Panc1 (cell line): ENCODE measurements at regions not wholly inside any gene's neighbourhood (a gene's known extent, or its start where the extent isn't known, plus 50 kb on each side); places are given as distances from the start of the nearest gene placed in this dataset.

Source experiments
- ATAC-seq: fragments of 200-7000 bp; cut with Tn5 transposase; 2 replicates; pipeline ENCODE4 v1.9.1; 2020; ENCODE audit warnings: mild to moderate bottlenecking, moderate library complexity
- BruUV-seq: library from RNA; stranded (reverse); fragments of 400-500 nt; replicated peaks from 2 replicates; lab custom pipeline; 2021; lab: Mats Ljungman, UMichigan
- CTCF ChIA-PET: fragments of 300-600 bp; sonication (Branson Sonifier 250); formaldehyde crosslinking; loops from one replicate; lab custom pipeline; 2022; ENCODE audit warnings: antibody characterized with exemption; lab: Charles Lee
- POLR2A ChIA-PET: fragments of 300-600 bp; sonication (Branson Sonifier 250); formaldehyde crosslinking; loops from one replicate; lab custom pipeline; 2022; ENCODE audit warnings: antibody characterized with exemption; lab: Charles Lee
- DNase-seq: peaks from one replicate; pipeline ENCODE4 v3.0.0-alpha.2; 2010; ENCODE audit warnings: low read depth, low spot score
- H3K27ac ChIP-seq: 2 replicates; pipeline ENCODE4 v1.5.1; 2011; ENCODE audit warnings: mild to moderate bottlenecking, low read length, inconsistent platforms
- H3K27me3 ChIP-seq: fragments of 200-500 bp; sonication (Bioruptor generic); 2 replicates; pipeline ENCODE4 v1.6.0; 2014; ENCODE audit warnings: low read length, inconsistent platforms; ENCODE audit not compliant: control insufficient read depth, insufficient read depth
- H3K36me3 ChIP-seq: fragments of 200-500 bp; sonication (Bioruptor generic); 2 replicates; pipeline ENCODE4 v1.5.1; 2014; ENCODE audit warnings: inconsistent platforms, mild to moderate bottlenecking, low read length, moderate library complexity; ENCODE audit not compliant: control insufficient read depth, insufficient read depth
- H3K4me1 ChIP-seq: 2 replicates; pipeline ENCODE4 v1.5.1; 2011; ENCODE audit warnings: inconsistent platforms, mild to moderate bottlenecking, low read length, moderate library complexity; ENCODE audit not compliant: control insufficient read depth, insufficient read depth
- H3K4me3 ChIP-seq, 2 experiments: 2 replicates each; pipeline ENCODE4 v1.5.1; 2011 to 2012; ENCODE audit warnings: low read depth in 2 of 2, low read length in 2 of 2, mild to moderate bottlenecking in 2 of 2, inconsistent platforms in 1 of 2, moderate library complexity in 1 of 2
- H3K9me3 ChIP-seq: fragments of 200-500 bp; sonication (Bioruptor generic); 2 replicates; pipeline ENCODE4 v1.5.1; 2014; ENCODE audit warnings: low read depth, mild to moderate bottlenecking, inconsistent platforms, low read length, moderate library complexity; ENCODE audit not compliant: control insufficient read depth, insufficient read depth
- CTCF ChIP-seq: fragments of 450-650 bp; IDR thresholded peaks from 2 replicates; pipeline ENCODE4 v1.5.1; 2017; ENCODE audit warnings: mild to moderate bottlenecking
- POLR2AphosphoS5 ChIP-seq: IDR thresholded peaks from 2 replicates; pipeline ENCODE4 v1.6.1; 2012; ENCODE audit warnings: mild to moderate bottlenecking, low read depth, low read length, moderate library complexity
- REST ChIP-seq, 2 experiments: IDR thresholded peaks; 2 replicates each; pipeline ENCODE4 v1.6.1; 2011 to 2012; ENCODE audit warnings: low read depth in 2 of 2, control low read depth in 1 of 2, low read length in 1 of 2, mild to moderate bottlenecking in 1 of 2, moderate library complexity in 1 of 2; ENCODE audit not compliant: insufficient read depth in 1 of 2
- SIN3A ChIP-seq: IDR thresholded peaks from 2 replicates; pipeline ENCODE4 v1.6.1; 2012; ENCODE audit warnings: low read depth, mild to moderate bottlenecking, low read length, moderate library complexity, borderline replicate concordance; ENCODE audit not compliant: insufficient read depth
- TCF7L2 ChIP-seq: IDR thresholded peaks from 2 replicates; pipeline ENCODE4 v1.6.1; 2011; ENCODE audit warnings: mild to moderate bottlenecking, low read depth, low read length, inconsistent platforms
- in situ Hi-C: cut with HindIII; loops from 2 replicates; pipeline ENCODE4 v1.10.0; 2016; ENCODE audit warnings: low sequenced_read_pairs, low pct_unique_long_range_greater_than_20kb
- intact Hi-C: fragments of 100-400 bp; cut with micrococcal nuclease; formaldehyde crosslinking; loops from one replicate; pipeline ENCODE4 v1.10.0; 2022; ENCODE audit not compliant: unreplicated experiment

- POLR2A ChIA-PET, result no interaction called here
- ATAC-seq (no peak), DNase-seq (no peak)
- intact Hi-C loops (no loop called here), in situ Hi-C loops (no loop called here)
- Histone ChIP-seq H3K36me3 (no peaks in the 10 kb centered on the region), H3K27ac (no peak overlapping the region), H3K4me3 (no peak overlapping the region), H3K4me1 (no peaks in the 10 kb centered on the region), H3K9me3 (no peaks in the 10 kb centered on the region), H3K27me3 (no peaks in the 10 kb centered on the region)
- TF ChIP-seq REST (IDR thresholded peaks at IDR 0.05; ENCODE audit: insufficient read depth in 1 of 2, low read depth in 2 of 2, low read length in 1 of 2) (no peak), SIN3A (no peak), POLR2AphosphoS5 (no peak), CTCF (no peak), TCF7L2 (no peak)
- no TSS peak for BruUV-seq
- CTCF ChIA-PET, result no interaction called here
These were observed 157.2 kb upstream of the CARMIL1 start for GRCh38 chr6:25122001-25122400.

- Histone ChIP-seq H3K4me1 (no peaks in the 10 kb centered on the region), H3K27ac (no peak overlapping the region), H3K9me3 (no peaks in the 10 kb centered on the region), H3K4me3 (no peak overlapping the region), H3K27me3 (no peaks in the 10 kb centered on the region), H3K36me3 (no peaks in the 10 kb centered on the region)
- ATAC-seq (no peak), DNase-seq (no peak)
- in situ Hi-C loops, result no loop called here
- ChIA-PET POLR2A (no interaction called here), CTCF (interaction anchor here (0.6 kb wide), 1 partner anchor 73 kb away, joined by 4 read pairs; no protein-coding TSS in a partner anchor)
- intact Hi-C loops, result no loop called here
- TF ChIP-seq TCF7L2 (no peak), REST (IDR thresholded peaks at IDR 0.05; ENCODE audit: insufficient read depth in 1 of 2, low read depth in 2 of 2, low read length in 1 of 2) (no peak), POLR2AphosphoS5 (no peak), SIN3A (no peak), CTCF (no peak)
- no TSS peak for BruUV-seq
These were observed 156.4 kb upstream of the CARMIL1 start for GRCh38 chr6:25122622-25123237.
